Lower leg skin (tissue), 4 donors: ENCODE measurements at regions not wholly inside any gene's neighbourhood (a gene's known extent, or its start where the extent isn't known, plus 50 kb on each side); places are given as distances from the start of the nearest gene placed in this dataset.
"Not testable (repeated sequence)": the region's sequence is repeated elsewhere in the genome, so short reads cannot be mapped to it uniquely, and the experiment has no call there.

ENCODE experiments used
- DNase-seq, 2 donors: peaks; one replicate each; pipeline ENCODE4 v3.0.0-alpha.2; 2019; ENCODE audit warnings: low spot score in 2 of 2
- H3K4me3 ChIP-seq: fragments of 200-600 bp; sonication (generic); 2 replicates; pipeline ENCODE4 v1.5.1; 2017; ENCODE audit warnings: mild to moderate bottlenecking, low read depth; ENCODE audit not compliant: poor library complexity, severe bottlenecking
- CTCF ChIP-seq, 3 donors: fragments of 450-650 bp; IDR thresholded peaks; one replicate each; pipeline ENCODE4 v1.5.1; 2016; ENCODE audit warnings: antibody characterized with exemption in 3 of 3, mild to moderate bottlenecking in 3 of 3, moderate library complexity in 2 of 3
- POLR2A ChIP-seq, 2 donors: fragments of 450-650 bp; IDR thresholded peaks; one replicate each; pipeline ENCODE4 v1.6.1; 2016 to 2017; ENCODE audit warnings: antibody characterized with exemption in 2 of 2, mild to moderate bottlenecking in 1 of 2, moderate library complexity in 1 of 2
- WGBS, 2 donors: methylation state at CpG; one replicate each; pipeline ENCODE4 v1.1.5; 2018; 5-methylcytosine and 5-hydroxymethylcytosine counted together
- intact Hi-C: fragments of 100-400 bp; cut with DNase I; formaldehyde crosslinking; loops from one replicate; pipeline ENCODE4 v1.15.0; 2023; ENCODE audit warnings: low total_unique reads

GRCh38 chr7:29649028-29649716 lies 85.5 kb downstream of the PRR15 start:
- intact Hi-C loops, result no loop called here
- H3K4me3 ChIP-seq, result no peak overlapping the region
- TF ChIP-seq CTCF (IDR thresholded peaks at IDR 0.05) (no peak), POLR2A (IDR thresholded peaks at IDR 0.05) (no peak)
- no peak for DNase-seq
- WGBS, 2 donors, result 95 to 97% methylated on average over 20 to 33 of the region's 33 CpGs

- WGBS, 2 donors, result 98 to 100% methylated on average over 7 to 21 of the region's 21 CpGs
- no peak for TF ChIP-seq POLR2A (IDR thresholded peaks at IDR 0.05)
- no peak for TF ChIP-seq CTCF (IDR thresholded peaks at IDR 0.05)
- intact Hi-C loops, result no loop called here
- H3K4me3 ChIP-seq, result no peak overlapping the region
- no peak for DNase-seq
These were observed 86.2 kb downstream of the PRR15 start for GRCh38 chr7:29649876-29650275.

GRCh38 chr7:29651477-29651876 lies 87.8 kb downstream of the PRR15 start:
- intact Hi-C loops, result no loop called here
- no peak overlapping the region for H3K4me3 ChIP-seq
- WGBS, 2 donors, result 63 to 95% methylated on average over 2 of the region's 2 CpGs
- no peak for DNase-seq
- TF ChIP-seq POLR2A (IDR thresholded peaks at IDR 0.05), result no peak
- no peak for TF ChIP-seq CTCF (IDR thresholded peaks at IDR 0.05)

DNA sequence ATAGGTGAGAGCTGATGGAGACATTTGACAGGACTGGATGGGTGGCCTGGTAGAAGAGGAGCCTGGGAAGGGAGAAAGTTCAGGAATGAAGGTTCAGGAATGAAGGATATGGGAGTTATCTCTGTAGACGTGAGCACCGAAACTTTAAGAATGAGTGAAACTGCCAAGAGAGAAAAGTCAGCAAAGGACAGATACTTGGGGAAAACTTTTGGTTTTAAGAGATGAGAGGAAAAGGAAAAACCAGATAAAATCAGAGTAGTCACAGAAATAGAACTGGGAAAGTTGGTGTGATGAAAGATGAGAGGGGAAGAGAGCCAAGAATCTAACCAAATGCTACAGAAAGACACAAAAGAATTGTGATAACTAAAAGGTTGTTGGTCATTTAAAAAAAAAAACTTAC lies 88.9 kb downstream of the PRR15 start:
- WGBS, 2 donors, result 90% methylated on average over 2 of the region's 2 CpGs
- intact Hi-C loops, result no loop called here
- no peak overlapping the region for H3K4me3 ChIP-seq
- DNase-seq, result no peak
- TF ChIP-seq CTCF (IDR thresholded peaks at IDR 0.05) (no peak), POLR2A (IDR thresholded peaks at IDR 0.05) (no peak)

- not testable (repeated sequence) for DNase-seq
- WGBS, 2 donors, result 84 to 94% methylated on average over 4 of the region's 4 CpGs
These were observed 90.7 kb downstream of the PRR15 start for GRCh38 chr7:29654340-29654739.

DNA sequence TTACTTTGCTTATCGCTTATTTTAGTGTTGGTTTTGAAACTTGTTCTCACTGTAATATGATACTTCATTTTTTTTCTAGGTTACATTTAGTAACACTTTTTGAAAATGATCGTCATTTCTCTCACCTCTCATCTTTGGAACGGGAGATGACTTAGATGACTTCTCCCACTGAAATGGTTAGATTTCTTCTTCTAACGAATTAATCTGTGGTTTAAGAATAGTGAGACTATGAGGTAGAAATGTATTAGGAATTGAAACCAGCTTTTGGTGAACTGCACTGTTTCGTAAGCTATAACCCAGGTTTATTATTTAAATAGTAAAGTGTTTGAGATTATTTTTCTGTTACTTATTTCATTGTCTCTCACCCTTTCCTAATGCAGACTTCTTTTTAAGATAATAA lies 93.7 kb downstream of the PRR15 start:
- TF ChIP-seq CTCF (IDR thresholded peaks at IDR 0.05) (no peak), POLR2A (IDR thresholded peaks at IDR 0.05) (no peak)
- no peak for DNase-seq
- 84 to 85% methylated on average over 5 of the region's 5 CpGs for WGBS, 2 donors
- intact Hi-C loops, result no loop called here
- no peak overlapping the region for H3K4me3 ChIP-seq

More at GRCh38 chr7:29654340-29654739, 90.7 kb downstream of the PRR15 start:
- intact Hi-C loops, H3K4me3 ChIP-seq: not testable (repeated sequence)
